Loucy (cell line): ENCODE measurements at regions not wholly inside any gene's neighbourhood (a gene's known extent, or its start where the extent isn't known, plus 50 kb on each side); places are given as distances from the start of the nearest gene placed in this dataset.

Experiments used
- H2AFZ ChIP-seq: fragments of 200-600 bp; sonication (generic); 2 replicates; pipeline ENCODE4 v1.6.0; 2016; ENCODE audit warnings: antibody characterized with exemption, mild to moderate bottlenecking, low read length, moderate library complexity
- H3F3A ChIP-seq: fragments of 200-600 bp; 2 replicates; pipeline ENCODE4 v1.6.0; 2016; ENCODE audit warnings: antibody characterized with exemption, low read depth, mild to moderate bottlenecking
- H3K27me3 ChIP-seq: fragments of 200-600 bp; sonication (generic); 2 replicates; pipeline ENCODE4 v1.6.1; 2014; ENCODE audit warnings: low read length, mild to moderate bottlenecking; ENCODE audit not compliant: insufficient read depth, poor library complexity, severe bottlenecking
- H3K36me3 ChIP-seq: fragments of 200-600 bp; sonication (generic); 2 replicates; pipeline ENCODE4 v1.6.1; 2016; ENCODE audit warnings: low read length; ENCODE audit not compliant: insufficient read depth
- H3K4me1 ChIP-seq: fragments of 200-600 bp; sonication (generic); 2 replicates; pipeline ENCODE4 v1.5.1; 2014; ENCODE audit warnings: low read length, mild to moderate bottlenecking; ENCODE audit not compliant: insufficient read depth, poor library complexity, severe bottlenecking
- H3K4me2 ChIP-seq: fragments of 200-600 bp; sonication (generic); 2 replicates; pipeline ENCODE4 v1.6.0; 2014; ENCODE audit warnings: antibody characterized with exemption, low read length, low read depth, mild to moderate bottlenecking; ENCODE audit not compliant: poor library complexity, severe bottlenecking
- H3K4me3 ChIP-seq: fragments of 200-600 bp; sonication (generic); 2 replicates; pipeline ENCODE4 v1.5.1; 2014; ENCODE audit warnings: low read length, mild to moderate bottlenecking, mixed read lengths; ENCODE audit not compliant: poor library complexity, severe bottlenecking
- H3K79me2 ChIP-seq: fragments of 200-600 bp; sonication (generic); 2 replicates; pipeline ENCODE4 v1.6.1; 2014; ENCODE audit warnings: low read length; ENCODE audit not compliant: insufficient read depth
- H3K9ac ChIP-seq: fragments of 200-600 bp; sonication (generic); 2 replicates; pipeline ENCODE4 v1.6.0; 2014; ENCODE audit warnings: mild to moderate bottlenecking, low read depth, low read length, moderate library complexity; ENCODE audit not compliant: poor library complexity, severe bottlenecking
- H3K9me2 ChIP-seq: fragments of 200-600 bp; sonication (generic); replicated peaks from 2 replicates; pipeline ENCODE4 v1.6.1; 2016; ENCODE audit warnings: low read depth, low read length, mixed read lengths
- H3K9me3 ChIP-seq: fragments of 200-600 bp; sonication (generic); 2 replicates; pipeline ENCODE4 v1.6.1; 2014; ENCODE audit warnings: mild to moderate bottlenecking, antibody characterized with exemption, low read length, low read depth; ENCODE audit not compliant: insufficient read depth
- H4K20me1 ChIP-seq: fragments of 200-600 bp; sonication (generic); 2 replicates; pipeline ENCODE4 v1.6.0; 2014; ENCODE audit warnings: antibody characterized with exemption, low read length, mild to moderate bottlenecking; ENCODE audit not compliant: insufficient read depth, poor library complexity, severe bottlenecking
- EZH2phosphoT487 ChIP-seq: fragments of 200-600 bp; IDR thresholded peaks from 2 replicates; pipeline ENCODE4 v1.6.1; 2018; ENCODE audit warnings: antibody characterized with exemption, mild to moderate bottlenecking, moderate library complexity, borderline replicate concordance
- TF ChIP-seq, protein P1 (sequence below): fragments of 200-600 bp; sonication (generic); conservative IDR thresholded peaks from 2 replicates; pipeline ENCODE4 v1.5.1; 2014; ENCODE audit warnings: mild to moderate bottlenecking, antibody characterized with exemption, low read length

DNA sequence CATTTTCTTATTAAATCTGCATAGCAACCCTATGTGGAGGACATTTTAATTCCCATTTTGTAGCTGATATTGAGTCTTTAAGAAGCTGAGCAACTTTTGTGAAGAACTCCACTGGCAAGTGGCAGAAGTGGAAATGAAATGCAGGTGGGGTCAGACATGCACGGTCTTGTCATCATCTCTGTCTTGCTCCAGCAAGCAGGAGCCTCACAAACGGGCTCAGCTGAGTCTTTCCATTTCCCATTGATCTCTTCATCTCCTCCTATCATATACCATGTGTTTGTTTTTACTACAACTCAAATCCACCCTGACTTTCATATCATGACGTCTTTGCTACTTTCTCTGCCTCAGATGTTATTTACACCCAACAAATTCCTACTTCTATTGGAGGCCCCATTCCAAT, 97.9 kb upstream of the TENM4 start:
- no peaks in the 10 kb centered on the region for H4K20me1 ChIP-seq
- no peak overlapping the region for H3K4me3 ChIP-seq
- H3K9ac ChIP-seq = no peak overlapping the region
- no peaks in the 10 kb centered on the region for H3K9me2 ChIP-seq
- H3K79me2 ChIP-seq = no peaks in the 10 kb centered on the region
- TF ChIP-seq EZH2phosphoT487 = no peak
- TF ChIP-seq, protein P1, sequence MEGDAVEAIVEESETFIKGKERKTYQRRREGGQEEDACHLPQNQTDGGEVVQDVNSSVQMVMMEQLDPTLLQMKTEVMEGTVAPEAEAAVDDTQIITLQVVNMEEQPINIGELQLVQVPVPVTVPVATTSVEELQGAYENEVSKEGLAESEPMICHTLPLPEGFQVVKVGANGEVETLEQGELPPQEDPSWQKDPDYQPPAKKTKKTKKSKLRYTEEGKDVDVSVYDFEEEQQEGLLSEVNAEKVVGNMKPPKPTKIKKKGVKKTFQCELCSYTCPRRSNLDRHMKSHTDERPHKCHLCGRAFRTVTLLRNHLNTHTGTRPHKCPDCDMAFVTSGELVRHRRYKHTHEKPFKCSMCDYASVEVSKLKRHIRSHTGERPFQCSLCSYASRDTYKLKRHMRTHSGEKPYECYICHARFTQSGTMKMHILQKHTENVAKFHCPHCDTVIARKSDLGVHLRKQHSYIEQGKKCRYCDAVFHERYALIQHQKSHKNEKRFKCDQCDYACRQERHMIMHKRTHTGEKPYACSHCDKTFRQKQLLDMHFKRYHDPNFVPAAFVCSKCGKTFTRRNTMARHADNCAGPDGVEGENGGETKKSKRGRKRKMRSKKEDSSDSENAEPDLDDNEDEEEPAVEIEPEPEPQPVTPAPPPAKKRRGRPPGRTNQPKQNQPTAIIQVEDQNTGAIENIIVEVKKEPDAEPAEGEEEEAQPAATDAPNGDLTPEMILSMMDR = no peak
- no peaks in the 10 kb centered on the region for H3F3A ChIP-seq
- no peaks in the 10 kb centered on the region for H3K4me1 ChIP-seq
- no peaks in the 10 kb centered on the region for H3K9me3 ChIP-seq
- no peaks in the 10 kb centered on the region for H3K36me3 ChIP-seq
- no peaks in the 10 kb centered on the region for H3K27me3 ChIP-seq
- H2AFZ ChIP-seq = no peak overlapping the region
- H3K4me2 ChIP-seq = no peak overlapping the region

DNA sequence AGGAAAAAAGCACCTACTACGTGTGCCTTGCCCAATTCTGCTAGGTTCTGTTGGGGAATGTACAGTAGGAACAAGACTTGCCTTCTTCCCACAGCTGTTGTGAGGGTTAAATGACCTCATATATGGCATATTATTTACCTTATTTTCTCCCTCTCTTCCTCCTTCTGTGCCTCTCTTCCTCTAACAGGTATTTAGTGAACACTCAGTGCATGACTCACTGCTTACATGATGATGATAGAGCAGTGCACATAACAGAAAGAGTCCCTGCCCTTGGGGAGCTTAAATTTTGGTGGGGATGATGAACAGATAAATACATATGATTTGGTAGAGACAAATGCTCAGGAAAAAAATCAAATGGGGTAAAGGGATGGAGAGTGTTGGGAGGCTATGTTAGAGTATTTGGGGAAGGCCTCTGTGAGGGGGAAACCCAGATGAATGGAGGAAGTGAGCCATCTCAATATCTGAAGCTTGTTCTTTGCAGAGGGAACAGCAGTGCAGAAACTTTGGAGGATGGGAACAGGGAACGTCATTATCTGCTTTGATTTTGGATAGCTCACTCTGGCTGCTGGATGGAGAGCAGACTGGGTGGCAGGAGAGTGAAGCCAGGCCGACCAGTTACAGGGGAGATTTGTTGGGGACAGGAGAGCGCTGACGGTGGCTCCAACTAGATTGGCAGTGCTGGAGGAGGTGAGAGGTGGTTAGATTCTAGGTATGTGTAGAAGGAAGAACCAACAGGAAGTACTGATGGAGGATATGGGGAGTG, 95.5 kb upstream of the TENM4 start:
- H3K27me3 ChIP-seq = no peaks in the 10 kb centered on the region

DNA sequence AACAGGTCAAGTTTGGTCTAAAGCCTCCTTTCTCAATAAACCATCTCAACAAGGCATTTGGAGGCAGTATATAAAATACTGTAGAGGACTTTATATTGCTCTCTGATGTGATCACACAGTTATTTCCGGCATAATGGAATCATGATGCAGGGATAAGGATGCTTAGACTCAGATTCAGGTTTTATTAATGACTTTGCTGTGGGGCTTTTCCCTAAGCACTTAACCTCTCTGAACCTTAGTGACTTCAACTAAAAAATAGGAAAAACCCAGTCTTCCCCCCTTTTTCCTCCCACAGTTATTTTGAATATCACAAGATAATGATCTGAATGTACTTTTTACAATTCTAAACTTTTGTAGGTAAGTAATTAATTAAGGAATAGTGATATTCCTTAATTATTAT, 94.8 kb upstream of the TENM4 start:
- H3K4me3 ChIP-seq = no peak overlapping the region
- no peak overlapping the region for H3K4me2 ChIP-seq
- no peaks in the 10 kb centered on the region for H3K9me3 ChIP-seq
- no peak overlapping the region for H3K9ac ChIP-seq
- no peaks in the 10 kb centered on the region for H3K4me1 ChIP-seq
- H3F3A ChIP-seq = no peaks in the 10 kb centered on the region
- no peaks in the 10 kb centered on the region for H3K9me2 ChIP-seq
- no peaks in the 10 kb centered on the region for H3K27me3 ChIP-seq
- H3K36me3 ChIP-seq = no peaks in the 10 kb centered on the region
- no peaks in the 10 kb centered on the region for H3K79me2 ChIP-seq
- TF ChIP-seq EZH2phosphoT487 = no peak
- TF ChIP-seq, protein P1 = no peak
- no peaks in the 10 kb centered on the region for H4K20me1 ChIP-seq
- H2AFZ ChIP-seq = no peak overlapping the region

More for the DNA sequence above, 95.5 kb upstream of the TENM4 start:
- Histone ChIP-seq H3K9ac (no peak overlapping the region), H3K79me2 (no peaks in the 10 kb centered on the region), H3K36me3 (no peaks in the 10 kb centered on the region), H3F3A (no peaks in the 10 kb centered on the region), H3K9me2 (no peaks in the 10 kb centered on the region), H3K4me2 (no peak overlapping the region), H4K20me1 (no peaks in the 10 kb centered on the region), H3K9me3 (no peaks in the 10 kb centered on the region), H3K4me3 (no peak overlapping the region), H3K4me1 (no peaks in the 10 kb centered on the region), H2AFZ (no peak overlapping the region)
- TF ChIP-seq, protein P1 = no peak
- no peak for TF ChIP-seq EZH2phosphoT487
